ENCODE measurements at regions not wholly inside any gene's neighbourhood (a gene's known extent, or its start where the extent isn't known, plus 50 kb on each side); places are given as distances from the start of the nearest gene placed in this dataset.

DNA sequence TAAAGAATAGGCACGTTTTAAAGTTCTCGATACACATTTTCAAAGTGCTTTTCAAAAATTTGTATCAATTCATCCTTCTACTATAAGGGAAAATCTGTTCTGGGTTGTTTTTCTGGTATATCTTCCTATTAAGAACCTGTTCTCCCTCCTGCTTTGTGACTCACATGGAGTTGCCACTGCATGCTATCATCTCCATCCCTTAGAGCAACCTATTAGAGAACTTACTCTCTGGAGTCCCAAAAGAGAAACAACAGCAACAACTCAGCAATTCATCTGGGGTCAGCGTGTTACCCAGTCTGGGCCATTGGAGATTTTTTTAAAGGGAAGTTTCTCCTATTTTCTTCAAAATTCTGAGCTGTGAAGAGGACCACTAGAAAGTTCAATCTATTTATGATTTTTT, 227.4 kb downstream of the HLX start:
- H3K4me3 ChIP-seq (ENCODE audit: low read depth, low read length), result no peak overlapping the region
- DNase-seq (ENCODE audit: low read depth), result no peak
- TF ChIP-seq, protein P1, sequence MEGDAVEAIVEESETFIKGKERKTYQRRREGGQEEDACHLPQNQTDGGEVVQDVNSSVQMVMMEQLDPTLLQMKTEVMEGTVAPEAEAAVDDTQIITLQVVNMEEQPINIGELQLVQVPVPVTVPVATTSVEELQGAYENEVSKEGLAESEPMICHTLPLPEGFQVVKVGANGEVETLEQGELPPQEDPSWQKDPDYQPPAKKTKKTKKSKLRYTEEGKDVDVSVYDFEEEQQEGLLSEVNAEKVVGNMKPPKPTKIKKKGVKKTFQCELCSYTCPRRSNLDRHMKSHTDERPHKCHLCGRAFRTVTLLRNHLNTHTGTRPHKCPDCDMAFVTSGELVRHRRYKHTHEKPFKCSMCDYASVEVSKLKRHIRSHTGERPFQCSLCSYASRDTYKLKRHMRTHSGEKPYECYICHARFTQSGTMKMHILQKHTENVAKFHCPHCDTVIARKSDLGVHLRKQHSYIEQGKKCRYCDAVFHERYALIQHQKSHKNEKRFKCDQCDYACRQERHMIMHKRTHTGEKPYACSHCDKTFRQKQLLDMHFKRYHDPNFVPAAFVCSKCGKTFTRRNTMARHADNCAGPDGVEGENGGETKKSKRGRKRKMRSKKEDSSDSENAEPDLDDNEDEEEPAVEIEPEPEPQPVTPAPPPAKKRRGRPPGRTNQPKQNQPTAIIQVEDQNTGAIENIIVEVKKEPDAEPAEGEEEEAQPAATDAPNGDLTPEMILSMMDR (IDR thresholded peaks at IDR 0.05; ENCODE audit: insufficient read depth, low read length), result no peak

DNA sequence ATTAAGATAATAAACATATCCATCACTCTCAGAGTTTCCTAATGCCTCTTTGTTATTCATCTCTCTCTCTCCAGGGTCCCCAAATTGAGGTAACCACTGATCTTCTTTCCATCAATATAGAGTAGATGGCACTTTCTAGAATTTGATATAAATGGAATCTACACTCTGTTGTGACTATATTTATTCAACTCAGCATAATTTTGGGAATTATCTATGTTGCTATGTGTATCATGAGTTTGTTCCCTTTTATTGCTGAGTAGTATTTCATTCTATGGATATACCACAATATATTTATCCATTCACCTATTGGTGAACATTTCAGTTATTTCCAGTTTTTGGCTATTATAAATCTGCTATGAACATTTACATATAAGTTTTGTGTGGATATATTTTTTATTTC, 230.7 kb downstream of the HLX start:
- DNase-seq (ENCODE audit: low read depth), result no peak
- H3K4me3 ChIP-seq (ENCODE audit: low read depth, low read length), result no peak overlapping the region
- TF ChIP-seq, protein P1 (IDR thresholded peaks at IDR 0.05; ENCODE audit: insufficient read depth, low read length), result no peak

DNA sequence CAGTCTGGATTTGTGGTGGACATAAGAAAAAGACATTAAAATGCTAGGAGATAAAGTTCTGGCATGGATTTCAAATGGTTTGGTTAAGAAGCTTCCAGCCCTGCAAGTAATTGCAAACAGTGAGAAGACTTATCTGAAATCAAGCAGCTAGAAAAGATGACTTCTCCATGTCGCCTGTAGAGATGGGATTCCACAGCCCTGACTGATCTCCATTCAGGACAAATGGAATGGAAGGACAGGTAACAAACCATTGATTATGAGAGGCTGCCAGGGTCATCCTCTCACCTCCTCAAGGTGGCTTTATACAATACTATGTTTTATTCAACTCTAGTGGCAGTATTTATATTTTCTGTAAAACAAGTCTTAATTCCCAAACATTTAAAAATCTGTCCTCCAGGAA, 237.9 kb downstream of the HLX start:
- TF ChIP-seq, protein P1 (IDR thresholded peaks at IDR 0.05; ENCODE audit: insufficient read depth, low read length), result no peak
- H3K4me3 ChIP-seq (ENCODE audit: low read depth, low read length), result no peak overlapping the region
- DNase-seq (ENCODE audit: low read depth), result no peak

DNA sequence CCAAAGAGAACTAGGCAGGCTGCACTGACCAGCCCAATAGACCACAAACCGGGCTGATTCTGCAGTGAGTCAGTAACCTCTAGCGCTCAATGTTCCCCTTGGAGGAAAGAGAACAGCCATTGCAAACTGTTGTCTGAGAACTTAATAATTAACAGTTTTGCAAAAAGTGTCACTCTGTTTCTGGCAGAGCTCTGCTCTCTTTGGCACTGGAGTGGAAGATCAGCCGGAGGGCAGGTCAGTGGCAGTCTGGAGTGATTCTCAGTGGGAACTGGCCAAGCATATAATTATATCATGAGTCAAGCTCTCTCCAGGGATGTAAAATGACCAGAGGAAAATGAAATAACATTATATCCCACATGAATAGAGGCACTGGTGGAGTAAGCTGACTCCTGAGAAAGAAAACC, 238.3 kb downstream of the HLX start:
- DNase-seq (ENCODE audit: low read depth), result peak; percentile 84
- TF ChIP-seq, protein P1 (IDR thresholded peaks at IDR 0.05; ENCODE audit: insufficient read depth, low read length), result no peak
- no peak overlapping the region for H3K4me3 ChIP-seq (ENCODE audit: low read depth, low read length)

DNA sequence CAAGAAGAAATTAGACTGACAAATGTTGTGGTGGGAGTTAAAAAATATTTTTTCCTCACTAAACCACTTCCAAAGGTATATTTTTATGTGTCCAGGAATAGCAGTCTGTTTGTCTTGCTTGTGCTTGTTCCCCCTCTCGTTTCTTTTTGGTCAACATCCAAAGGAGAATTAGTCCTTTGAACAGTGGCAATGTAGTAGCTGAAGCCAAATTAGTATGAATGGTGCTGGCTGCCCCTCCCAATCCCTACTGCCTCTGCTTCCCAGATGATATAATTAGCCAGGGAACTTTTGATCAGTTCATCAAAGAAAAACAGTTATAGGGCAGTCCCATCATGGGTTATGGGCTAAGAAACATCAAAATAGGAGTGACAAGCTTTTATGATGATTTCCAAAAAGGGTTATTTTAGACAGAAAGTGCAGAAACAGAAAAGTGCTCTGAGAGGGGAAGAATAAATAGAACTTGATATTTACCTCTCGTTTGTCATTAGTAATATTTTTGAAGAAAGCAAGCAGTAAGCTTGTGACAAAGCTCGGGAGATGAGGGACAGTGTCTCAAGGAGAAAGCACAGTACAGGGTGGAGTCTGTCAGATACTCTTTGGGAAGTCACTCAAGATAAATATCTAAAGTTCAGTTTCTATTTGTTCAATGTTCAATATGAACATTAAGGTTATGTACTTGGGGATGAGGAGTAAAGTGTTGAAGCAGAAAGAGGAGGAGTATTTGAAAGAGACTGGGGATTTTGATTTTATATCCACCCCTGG, 239.1 kb downstream of the HLX start:
- TF ChIP-seq, protein P1 (IDR thresholded peaks at IDR 0.05; ENCODE audit: insufficient read depth, low read length), result no peak
- H3K4me3 ChIP-seq (ENCODE audit: low read depth, low read length), result no peak overlapping the region
- DNase-seq (ENCODE audit: low read depth), result no peak

DNA sequence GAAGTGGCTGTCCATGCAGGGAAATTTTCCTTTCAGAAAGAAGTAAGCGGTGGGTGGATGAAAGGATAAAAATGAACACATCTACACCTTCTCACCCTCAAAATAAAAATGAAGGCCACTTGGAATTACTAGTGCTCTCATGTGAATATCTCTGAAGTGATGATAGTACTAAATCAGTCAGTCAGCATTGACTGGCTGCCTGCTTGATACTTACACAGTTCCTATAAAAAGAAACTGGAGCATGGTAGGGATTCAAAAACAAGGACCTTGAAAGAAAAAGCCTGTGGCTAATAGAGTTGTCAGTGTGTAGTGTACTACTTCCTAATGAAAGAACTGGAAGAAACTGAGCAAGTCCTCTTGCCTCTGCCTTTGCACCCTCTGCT, 239.7 kb downstream of the HLX start:
- DNase-seq (ENCODE audit: low read depth), result no peak
- TF ChIP-seq, protein P1 (IDR thresholded peaks at IDR 0.05; ENCODE audit: insufficient read depth, low read length), result no peak
- no peak overlapping the region for H3K4me3 ChIP-seq (ENCODE audit: low read depth, low read length)

DNA sequence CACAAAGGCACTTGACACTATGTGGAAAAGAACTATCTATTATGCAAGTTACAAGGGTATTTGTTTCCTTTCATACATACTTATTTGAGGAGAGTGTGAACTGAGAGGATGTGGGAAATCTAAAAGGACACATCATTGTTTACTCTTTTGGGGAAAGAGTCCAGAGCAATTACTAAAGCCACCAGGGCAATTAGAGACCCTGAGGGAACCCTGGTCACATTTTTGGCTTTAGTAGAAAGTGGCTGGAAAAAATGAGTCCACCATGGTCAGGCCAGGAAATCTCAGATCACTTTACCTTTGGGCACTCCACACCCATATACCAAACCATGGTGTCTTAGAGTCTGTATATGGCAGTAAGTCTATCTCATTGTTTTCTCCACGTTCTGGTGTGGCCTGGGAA, 243.3 kb downstream of the HLX start:
- H3K4me3 ChIP-seq (ENCODE audit: low read depth, low read length), result no peak overlapping the region
- DNase-seq (ENCODE audit: low read depth), result no peak
- TF ChIP-seq, protein P1 (IDR thresholded peaks at IDR 0.05; ENCODE audit: insufficient read depth, low read length), result no peak

All from fibroblast of the aortic adventitia (primary cell).